Testis (tissue), 2 donors: ENCODE measurements at regions not wholly inside any gene's neighbourhood (a gene's known extent, or its start where the extent isn't known, plus 50 kb on each side); places are given as distances from the start of the nearest gene placed in this dataset.

Source experiments
- CTCF ChIP-seq, 3 experiments: fragments of 450-650 bp in 2 of 3; fragments of 200-600 bp in 1 of 3; sonication (generic) in 1 of 3; IDR thresholded peaks; one replicate each; pipeline ENCODE4 v1.5.1; 2016 to 2019; ENCODE audit warnings: antibody characterized with exemption in 3 of 3, mild to moderate bottlenecking in 2 of 3, moderate library complexity in 1 of 3
- POLR2A ChIP-seq: fragments of 450-650 bp; IDR thresholded peaks from one replicate; pipeline ENCODE4 v1.6.1; 2017; ENCODE audit warnings: antibody characterized with exemption, mild to moderate bottlenecking, moderate library complexity

- TF ChIP-seq CTCF (IDR thresholded peaks at IDR 0.05) = no peak
- no peak for TF ChIP-seq POLR2A
Measured at GRCh38 chrX:3777416-3777815, 64.0 kb upstream of the PRKX start.
